SHP77 treated with DMSO at 0.1 percent for 48 hours (cell line): ENCODE measurements at regions not wholly inside any gene's neighbourhood (a gene's known extent, or its start where the extent isn't known, plus 50 kb on each side); places are given as distances from the start of the nearest gene placed in this dataset.

Source experiments
- DNase-seq: peaks from one replicate; lab custom pipeline; 2025; lab: John Stamatoyannopoulos, UW

DNA sequence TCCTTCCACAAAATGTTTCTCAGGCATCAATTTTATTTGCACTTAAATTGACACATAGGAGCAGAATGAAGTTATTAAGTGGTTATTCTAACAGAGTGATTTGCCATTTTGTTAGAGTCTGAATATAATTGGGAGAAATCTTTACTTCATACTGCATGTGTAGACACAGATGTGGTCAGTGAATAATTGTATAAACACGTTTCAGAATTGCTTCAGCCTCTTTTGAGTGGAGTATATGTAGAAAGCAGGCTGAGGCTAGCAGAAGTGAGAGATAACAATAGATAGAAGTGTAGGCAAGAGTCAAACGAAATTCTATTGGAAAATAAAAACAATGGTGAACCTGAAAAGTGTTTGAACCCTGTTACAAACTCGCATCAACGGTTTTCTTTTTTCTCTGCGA, 270.7 kb downstream of the TMEM167A start:
- DNase-seq, result no peak

DNA sequence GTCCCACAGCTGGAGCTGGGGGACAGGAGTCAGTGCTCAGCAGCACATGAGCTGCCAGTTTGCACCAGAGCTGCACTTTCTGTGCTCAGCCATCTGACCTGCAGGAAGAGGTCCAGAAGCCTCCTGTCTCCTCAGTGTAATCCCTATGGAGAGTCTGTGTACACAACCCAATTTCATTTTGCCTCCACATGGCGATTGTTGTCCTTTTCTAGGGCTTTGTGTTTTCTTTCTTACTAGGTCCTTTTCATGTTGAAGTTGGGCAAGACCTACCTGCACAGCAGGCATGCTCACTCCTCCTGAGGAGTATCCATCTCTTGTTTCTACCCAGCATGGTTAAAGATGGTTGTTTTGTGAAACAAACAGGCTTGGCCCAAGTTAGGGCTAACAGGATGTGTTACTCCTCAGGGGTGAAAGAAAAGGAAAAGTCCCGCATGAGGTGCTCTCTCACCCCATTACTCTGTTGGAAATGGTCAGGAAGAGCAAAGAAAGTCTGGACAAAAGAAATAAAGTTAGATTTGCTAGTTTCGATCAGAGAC, 273.0 kb downstream of the TMEM167A start:
- no peak for DNase-seq

DNA sequence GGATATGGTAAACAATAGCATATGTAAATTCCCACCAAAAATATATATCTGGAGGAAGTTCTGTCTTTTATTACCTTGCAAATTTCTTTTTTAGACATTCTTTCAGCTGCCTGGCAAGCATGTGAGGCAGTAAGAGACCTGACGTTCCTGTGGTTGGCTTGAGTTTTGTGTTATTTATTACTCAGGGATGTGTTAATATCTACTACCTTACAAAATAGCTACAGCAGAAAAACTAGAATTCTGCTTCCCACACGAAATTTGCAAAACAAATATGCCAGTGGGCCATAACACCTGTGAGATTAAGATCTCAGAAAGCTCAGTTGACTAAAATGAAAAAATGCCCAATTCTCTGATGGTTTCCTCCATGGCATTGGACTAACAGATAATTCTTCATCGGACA, 274.2 kb downstream of the TMEM167A start:
- DNase-seq, result no peak

DNA sequence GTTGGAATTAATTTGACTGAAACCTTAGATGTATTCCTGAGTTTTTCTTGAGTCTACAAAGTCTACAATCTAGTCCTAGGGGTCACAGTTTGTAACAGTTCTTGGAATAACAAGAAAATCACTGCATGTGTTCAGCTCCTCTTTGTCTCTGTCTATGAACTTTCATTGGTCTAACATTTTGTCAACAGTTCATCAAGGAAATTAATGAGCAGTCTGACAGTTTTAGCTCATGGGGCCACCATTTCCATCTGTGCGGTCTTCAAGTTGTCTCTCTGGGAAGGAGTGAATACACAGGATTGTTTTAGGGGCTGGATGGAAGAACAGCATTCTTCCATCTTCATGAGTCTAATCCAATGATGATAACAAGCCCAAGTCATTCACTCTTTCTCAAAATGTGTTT, 276.4 kb downstream of the TMEM167A start:
- DNase-seq, result no peak

DNA sequence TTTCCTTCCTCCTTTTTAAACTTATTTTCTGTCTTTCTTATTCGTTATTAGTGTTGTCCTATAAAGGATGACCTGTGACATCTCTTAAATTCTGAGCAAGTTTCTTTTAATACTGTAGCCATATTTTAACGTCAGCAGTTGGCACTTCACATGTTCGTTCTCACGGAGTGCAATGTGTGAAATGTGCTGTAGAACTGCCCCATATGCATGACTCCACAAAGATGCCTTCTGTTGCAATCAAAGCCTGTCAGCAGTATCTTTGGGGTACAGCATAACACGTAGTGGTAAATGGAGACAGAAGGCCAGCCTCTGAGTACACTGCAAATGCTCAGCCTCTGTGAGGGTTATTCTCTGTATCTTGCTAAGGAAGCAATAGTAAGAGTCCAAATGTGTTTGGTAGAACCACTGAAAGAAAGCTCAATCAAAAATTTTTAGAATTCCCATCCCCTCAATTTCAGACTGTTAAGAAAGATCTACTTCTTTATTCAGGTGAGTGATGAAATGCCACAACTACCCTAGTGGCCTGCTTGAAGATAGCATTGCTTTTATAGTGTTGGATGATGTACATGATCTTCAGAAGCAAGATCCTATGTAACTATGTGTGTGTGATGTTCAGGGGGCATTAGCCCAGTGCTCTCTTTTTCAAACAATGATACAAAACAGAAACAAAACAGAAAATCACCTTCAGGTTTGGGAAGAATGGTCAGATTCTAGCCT, 277.7 kb downstream of the TMEM167A start:
- DNase-seq, result no peak

DNA sequence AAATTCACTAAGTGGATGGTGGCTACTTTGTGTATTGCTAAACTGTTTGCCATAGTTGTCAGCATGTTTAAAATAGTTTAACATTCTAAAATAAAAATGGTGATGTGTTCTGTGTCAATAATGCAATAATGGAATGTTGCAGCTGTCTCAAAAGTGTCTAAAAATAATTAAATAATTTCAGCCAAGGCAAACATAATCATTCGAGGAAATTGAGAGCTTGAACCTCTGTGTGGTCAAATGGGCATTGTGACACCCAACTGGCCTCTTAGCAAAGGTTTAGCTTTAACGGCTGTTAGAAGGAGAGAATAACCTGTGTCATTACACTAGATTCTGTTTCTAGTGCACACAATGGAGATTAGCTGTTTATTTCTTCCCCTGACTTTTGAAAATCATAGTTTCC, 278.5 kb downstream of the TMEM167A start:
- no peak for DNase-seq

DNA sequence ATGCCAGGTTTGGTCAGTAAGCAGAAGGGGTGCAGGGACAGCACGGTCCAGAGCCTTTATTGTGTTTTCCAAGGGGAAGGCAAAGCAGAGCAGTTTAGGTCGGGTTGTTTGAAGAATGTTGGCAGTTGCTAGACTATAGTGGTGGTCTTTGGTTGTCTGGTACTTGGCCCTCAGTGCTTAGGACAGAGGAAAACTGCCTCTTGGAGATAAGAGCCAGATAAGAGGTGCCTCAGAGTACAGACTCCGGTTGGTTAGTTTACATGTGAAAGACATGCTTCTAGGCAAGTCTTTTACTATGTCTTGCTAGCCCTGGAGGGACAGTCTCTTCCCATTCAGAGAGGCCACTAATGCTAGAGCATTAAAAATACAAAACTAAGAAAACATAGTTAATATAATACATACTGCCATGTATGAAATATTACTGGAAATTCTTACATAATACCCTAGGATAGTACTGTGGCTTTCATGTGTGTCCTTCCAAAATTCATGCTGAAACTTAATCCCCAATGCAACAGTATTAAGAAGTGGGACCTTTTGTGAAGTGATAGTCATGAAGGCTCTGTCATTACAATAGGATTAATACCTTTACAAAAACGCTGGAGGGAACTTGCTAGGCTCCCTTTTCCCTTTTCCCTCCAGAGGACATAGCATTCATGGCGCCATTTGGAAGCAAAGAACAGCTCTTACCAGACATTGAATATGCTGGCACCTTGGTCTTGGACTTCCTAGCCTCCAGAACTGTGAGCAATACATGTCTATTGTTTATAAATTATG, 280.4 kb downstream of the TMEM167A start:
- no peak for DNase-seq

DNA sequence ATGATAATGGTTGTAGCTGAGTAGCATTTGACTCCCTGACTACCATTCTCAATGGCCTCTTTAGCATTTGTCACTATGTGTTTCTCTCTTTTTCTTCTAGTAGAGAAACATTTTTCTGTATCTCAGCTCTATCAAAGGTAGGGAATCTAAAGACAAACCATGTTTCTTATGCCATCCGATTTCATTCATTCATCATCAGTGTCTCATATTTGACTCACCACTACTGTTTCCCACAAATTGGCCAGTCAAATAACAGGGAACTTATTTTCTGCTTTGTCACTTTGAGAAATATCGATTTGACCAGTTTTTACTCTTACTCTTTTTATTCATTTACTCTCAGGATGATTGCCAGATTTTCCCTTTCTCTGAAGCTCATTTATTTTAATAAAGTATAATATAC, 282.3 kb downstream of the TMEM167A start:
- DNase-seq, result no peak

DNA sequence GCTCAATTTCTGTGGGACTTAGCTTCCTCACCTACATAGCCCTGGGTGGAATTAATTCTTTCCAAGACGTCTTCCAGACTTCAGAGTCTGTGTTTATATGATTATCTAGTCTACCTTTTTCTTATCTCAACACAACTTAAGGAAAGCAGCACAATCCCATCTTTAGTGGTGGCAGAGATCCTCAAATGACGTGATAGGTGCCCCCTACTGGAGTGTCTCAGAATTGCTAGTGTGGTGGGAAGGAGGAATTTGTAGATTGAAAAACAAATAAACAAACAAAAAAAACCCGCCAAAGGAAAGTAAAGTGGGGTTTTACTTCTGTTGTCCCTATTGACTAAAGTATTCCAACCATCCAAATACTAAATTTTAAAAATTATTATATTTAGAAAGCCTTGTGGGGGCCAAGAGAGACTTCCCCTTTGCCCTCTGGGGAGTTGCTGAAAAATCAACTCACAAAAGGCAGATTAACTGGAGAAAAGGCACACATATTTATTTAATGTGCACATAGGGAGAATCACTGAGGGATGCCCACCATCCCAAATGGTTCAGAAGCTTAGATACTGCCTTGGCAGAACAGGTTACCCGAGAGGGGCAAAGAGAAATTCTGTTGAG, 283.3 kb downstream of the TMEM167A start:
- no peak for DNase-seq

DNA sequence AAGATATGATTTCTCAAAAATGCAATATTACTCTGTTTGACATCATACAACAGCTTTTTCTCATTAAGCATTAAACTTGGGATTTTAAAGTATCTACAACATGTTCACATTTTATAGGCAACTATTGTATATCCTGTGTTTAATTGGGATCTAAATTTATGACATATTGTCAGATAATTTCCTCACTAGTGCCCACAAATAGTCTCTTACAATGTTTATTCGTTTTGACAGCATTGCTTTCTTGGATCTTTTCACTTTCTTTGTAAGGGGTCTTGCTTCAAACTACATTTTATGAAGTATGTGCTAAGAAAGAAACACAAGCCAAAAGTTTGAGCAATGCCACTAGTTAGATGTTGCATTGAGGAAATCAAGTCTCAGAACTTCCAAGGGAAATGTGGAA, 285.1 kb downstream of the TMEM167A start:
- no peak for DNase-seq

DNA sequence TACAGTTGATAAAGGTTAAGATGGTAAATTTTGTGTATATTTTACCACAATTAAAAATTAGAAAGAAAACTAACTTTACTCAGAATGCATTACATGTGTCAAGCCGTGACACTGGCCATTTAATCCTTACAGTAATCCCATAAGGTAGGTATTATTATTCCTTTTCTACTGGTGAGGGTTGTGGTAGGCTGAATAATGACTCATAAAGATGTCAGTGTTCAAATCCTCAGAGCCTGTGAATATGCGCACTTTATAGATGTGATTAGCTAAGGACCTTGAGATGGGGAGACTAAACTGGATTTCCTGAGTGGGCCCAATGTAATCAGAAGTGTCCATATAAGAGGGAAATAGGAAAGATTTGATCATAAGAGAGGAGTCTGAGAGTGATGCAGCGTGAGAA, 288.1 kb downstream of the TMEM167A start:
- DNase-seq, result no peak

DNA sequence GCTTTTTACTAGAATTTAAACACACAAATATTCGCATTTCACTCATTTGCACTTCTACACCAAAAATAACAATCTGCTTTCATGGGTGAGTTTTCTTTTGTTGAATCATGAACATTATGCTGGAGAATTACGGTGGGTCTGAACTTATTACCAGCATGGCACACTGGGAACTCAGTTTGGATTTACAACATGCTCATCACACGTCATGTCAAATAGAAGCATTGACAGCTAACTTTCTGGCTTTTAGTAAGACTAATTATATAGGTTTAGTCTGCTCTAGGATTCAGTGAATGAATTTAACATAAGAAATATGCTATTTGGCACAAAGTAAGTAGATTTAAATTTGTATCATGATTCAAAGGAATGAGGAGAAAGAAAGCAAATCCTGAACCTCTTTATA, 290.4 kb downstream of the TMEM167A start:
- DNase-seq, result no peak

DNA sequence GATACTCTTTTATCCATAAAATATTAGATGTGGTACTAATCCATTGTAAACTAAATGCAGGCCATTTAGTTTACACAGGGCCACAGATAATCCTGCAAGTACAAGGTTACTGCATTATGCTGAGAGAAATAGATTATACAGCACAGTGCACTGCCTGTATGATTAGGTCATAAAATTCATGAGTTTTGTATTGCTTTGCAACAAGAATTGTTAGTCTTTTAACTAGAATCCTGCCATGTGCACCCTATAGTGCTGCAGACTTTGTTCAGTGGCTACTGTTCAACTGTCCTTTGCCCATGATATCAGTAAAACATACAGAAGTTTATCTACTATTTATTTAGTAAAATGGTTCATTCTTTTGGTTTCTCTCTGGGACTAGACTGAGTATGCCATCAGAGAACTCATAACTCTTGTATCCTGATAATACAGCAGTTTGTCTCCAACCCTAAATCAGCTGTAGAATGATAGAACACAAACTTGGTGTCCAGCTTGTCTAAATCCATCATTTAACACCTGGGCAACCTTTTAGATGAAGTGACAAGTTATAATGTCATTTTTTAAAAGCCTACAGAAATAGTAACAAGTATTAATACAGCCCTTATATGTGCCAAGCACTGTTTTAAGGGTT, 291.2 kb downstream of the TMEM167A start:
- no peak for DNase-seq

DNA sequence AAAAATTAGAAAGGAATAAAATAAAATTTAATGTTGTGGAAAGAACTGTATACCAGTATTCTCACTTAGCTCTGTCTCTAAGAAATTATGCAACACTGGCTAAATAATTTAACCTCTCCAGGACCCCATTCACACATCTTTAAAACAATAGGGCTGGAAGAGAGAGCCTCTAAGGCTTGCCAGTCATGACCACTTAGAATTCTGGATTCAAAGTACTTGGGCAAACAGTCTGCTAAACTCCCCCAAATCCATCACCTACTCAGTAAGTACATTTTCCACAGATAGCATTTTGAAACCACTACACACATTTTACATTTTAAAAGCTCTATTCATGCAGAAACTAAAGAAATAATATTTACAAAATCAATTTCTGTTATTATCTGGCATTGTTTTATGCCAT, 291.7 kb downstream of the TMEM167A start:
- no peak for DNase-seq

DNA sequence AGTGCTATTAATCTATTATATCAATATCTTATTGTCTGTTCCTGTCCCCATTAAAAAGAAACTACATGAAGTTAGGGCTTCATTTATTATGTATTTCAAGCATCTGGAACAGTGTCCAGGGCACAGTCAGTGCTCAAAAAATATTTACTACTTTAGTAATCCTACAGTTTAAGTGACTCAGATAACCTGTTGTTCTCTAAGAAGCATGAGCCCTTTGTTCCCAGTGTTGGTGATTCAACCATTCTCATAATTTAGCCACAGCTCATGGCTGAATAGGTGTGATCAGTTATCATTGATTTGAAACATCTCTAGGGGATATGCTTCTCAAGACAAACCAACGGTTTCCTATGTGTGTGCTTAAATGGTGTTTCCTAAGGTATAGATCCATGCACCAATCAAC, 292.7 kb downstream of the TMEM167A start:
- no peak for DNase-seq

DNA sequence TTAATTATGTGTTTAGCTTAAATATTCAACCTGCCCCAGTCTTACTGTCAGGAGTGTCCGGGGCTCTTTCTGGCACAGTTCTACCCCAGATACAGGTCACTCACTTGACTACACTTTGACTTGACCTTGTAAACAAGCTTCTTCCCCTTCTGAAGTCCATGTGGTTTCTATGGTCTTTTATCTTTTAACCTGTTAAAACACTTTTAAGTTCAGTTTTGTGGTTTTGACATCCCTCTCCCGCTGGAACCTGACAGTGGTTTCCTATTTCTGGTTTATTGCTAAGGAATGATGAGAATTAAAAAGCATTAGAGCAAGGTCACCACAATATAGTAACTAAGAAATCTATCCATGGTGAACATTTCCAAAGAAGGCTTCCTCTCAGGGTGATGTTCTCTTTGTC, 300.1 kb downstream of the TMEM167A start:
- no peak for DNase-seq

DNA sequence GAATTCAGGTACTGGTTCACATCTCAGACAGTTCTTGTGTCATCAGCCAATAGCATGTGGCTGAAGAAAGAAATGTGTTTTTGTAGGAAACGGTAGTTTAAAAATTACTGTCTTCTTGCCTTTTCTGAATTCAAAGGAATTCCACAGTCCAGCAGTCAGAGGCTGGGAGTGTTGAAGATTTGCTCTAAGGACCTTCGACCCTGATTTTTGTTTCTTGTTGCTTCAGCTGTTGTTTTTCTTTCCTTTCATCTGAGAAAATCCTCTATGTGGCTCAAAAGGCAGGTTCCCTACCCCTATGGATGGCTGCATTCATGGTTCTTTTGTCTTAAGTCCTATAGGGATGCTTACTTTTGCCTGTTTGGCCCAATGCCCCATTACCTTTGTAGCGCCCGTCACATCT, 304.9 kb downstream of the TMEM167A start:
- DNase-seq, result no peak

DNA sequence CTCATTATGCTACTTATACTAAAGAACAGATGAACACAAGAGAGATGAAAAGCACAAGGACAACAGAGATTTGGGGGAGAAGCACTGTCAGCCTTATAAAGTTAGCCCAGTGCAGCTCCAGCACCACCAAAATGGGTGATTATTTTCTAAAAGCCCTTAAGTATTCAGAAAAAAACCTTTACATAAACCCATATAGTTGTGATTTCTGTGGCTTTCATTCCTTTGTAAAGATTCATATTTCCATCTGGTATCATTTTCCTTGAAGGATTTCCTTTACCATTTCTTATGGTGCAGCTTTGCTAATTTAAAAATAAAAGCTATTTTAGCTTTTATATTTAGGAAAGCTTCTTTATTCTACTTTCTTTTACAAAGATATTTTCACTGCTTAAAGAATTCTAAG, 311.0 kb downstream of the TMEM167A start:
- no peak for DNase-seq

DNA sequence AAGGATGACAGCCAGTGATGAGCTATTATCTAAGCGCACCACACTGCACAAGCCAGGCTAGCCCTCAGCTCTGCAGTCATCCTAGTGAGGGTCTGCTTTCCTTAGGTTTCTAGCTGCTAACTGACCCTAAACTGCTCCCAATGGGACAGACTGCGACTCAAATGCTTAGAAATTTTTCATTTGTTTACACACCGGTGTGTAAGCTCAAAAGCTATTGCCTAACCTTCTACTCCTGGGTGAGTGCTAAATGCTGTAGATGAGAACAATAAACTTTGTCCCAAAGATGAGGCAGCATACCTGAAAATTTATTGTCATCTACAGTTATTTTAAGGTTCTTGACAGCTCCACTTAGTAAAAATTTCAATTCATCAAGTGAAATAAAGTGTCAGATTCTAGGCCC, 311.4 kb downstream of the TMEM167A start:
- no peak for DNase-seq

DNA sequence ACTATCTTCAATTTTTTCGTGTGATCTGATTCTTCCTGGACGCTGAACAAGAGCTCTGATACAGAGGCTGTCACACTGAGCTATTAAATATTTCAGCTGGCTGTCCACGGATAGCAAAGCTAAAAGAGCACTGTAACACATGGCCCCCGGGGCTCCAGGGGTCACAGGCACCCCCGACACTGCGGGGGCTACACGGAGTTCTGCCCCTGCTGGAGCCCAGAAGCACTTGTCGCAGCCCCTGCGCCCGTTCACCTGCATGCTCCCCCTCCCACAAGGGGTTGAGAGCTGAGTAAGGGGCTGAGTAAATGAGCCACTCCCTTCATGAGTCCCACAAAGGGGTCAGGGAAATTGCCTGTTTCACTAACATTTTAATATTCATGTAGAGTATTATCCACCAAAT, 316.3 kb downstream of the TMEM167A start:
- DNase-seq, result no peak

DNA sequence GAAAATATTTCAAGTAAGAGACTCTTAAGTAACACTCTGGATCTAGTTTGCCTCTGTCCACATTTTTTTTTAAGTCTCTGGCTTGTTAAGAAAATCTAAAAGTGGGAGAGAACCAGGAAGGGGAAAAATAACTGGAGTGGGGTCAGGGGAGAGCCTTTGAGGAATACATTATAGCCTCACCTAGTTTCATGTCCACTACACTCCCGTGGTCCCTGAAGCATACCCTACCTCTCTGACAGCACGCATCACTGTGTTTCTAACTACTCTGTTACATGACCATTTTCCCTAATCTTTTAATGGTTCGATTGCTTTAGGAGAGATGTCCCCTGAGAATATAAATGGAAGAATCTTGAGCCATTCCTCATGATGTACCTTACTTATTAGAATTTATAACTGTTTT, 318.3 kb downstream of the TMEM167A start:
- no peak for DNase-seq

DNA sequence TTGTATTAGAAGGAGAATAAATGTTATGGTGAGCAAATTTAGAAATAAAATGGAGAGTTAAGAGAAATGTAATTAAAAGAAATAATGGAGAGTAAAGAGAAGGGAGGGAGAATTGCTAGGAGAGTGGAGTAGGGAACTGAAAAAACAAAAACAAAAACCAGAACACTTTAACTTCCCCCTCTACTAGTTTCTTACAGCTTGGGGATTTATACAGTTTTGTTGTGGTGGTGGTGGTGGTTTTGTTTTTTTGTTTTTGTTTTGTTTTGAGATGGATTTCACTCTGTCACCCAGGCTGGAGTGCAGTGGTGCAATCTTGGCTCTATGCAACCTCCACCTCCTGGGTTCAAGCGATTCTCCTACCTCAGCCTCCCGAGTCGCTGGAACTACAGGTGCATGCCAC, 322.4 kb downstream of the TMEM167A start:
- DNase-seq, result no peak
